OCI-M1 (cell line): ENCODE measurements at regions not wholly inside any gene's neighbourhood (a gene's known extent, or its start where the extent isn't known, plus 50 kb on each side); places are given as distances from the start of the nearest gene placed in this dataset.
A peak's percentile ranks its signal among the peaks of the same experiment; 100 is the strongest.

Experiments used
- DNase-seq: peaks from one replicate; lab custom pipeline; 2025; lab: John Stamatoyannopoulos, UW

DNA sequence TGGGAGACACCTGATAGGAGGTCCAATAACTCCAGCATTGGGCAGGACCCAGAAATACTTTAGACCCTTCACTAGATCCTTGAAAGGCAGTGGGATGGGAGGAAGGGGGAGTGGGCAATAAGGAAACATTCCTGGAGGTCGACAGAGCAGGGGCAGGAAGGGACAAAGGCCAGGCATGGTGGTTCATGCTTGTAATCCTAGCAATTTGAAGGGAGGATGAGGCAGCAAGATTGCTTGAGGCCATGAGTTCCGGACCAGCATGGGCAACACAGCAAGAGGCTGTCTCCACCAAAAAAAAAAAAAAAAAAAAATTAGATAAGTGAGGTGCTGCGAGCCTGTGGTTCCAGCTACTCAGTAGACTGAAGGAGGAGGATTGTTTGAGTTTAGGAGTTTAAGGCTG lies 134.9 kb downstream of the JCAD start:
- no peak for DNase-seq

DNA sequence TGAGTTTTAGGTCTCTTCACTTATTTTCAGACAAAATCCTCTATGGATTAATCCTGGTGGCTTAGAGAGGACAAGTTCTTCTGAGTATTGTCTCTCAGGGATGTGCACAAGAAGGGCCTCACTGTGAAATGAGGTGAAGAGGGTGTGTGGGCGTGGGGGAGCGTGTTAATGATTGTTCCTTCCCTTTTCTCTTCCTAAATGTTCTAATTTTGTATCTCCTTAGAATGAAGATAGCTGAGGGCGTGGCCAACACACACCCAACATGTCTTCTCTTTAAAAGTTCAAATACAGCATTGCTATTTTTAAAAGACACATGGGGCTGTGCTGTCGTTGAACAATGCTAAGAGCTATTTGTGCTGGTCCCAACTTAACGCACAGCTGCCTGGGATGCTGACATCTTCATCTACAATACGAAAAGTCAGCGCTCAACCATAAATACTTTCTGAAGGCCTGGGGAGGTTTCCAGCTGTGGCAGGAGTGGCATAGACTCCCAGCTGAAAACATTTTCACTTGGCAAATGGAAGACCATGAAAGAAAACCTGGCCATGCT lies 135.9 kb downstream of the JCAD start:
- no peak for DNase-seq

DNA sequence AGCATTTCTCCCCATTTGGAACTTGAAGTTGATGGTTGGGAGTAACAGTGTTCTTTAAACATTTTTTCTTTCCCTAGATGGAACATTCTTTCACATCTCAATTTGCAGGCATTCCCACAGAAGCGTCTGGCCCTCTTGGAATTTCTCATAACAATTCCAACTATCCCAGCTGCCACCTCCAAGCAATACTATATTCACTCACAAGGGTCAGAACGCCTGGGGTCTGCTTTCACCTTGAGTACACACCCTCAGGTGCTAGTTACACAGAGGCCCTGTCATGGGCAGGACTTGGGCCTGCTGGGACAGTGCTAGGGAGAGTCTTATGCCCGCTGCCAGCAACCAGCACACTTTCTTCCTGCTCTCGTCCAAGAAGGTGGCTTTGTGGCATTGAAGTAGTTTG lies 136.5 kb downstream of the JCAD start:
- DNase-seq = no peak

DNA sequence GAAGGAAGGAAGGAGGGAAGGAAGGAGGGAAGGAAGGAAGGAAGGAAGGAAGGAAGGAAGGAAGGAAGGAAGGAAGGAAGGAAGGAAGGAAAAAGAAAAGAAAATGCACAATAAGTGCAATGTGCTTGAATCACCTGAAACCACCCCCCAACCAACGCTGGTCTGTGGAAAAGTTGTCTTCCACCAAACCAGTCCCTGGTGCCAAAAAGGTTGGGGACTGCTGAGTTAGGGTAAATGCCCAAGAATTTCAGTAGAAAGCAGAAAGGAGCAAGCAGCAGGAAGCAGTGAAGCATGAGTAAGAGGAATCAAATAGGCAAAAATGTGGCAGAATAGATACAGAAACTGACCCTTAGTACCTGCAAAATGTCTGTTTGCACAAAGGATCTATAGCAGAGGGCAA lies 137.2 kb downstream of the JCAD start:
- DNase-seq = no peak

DNA sequence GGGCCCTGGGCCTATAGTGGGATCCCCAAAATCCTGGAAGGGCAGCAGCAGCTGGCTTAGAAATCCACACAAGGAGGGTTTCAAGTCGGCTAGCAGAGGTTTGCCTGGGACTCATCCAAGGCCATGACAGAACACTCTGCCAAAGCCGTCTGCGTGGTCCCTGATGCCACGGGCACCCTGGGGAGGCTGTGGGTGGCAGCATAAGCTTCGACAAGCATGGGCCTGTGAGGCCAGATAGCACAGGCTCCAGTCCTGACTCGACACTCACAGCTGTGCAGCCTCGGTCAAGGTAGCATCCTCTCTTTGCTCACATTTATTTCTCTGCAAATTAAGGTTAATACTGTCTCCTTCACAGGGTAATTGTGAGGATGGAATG lies 138.3 kb downstream of the JCAD start:
- no peak for DNase-seq

DNA sequence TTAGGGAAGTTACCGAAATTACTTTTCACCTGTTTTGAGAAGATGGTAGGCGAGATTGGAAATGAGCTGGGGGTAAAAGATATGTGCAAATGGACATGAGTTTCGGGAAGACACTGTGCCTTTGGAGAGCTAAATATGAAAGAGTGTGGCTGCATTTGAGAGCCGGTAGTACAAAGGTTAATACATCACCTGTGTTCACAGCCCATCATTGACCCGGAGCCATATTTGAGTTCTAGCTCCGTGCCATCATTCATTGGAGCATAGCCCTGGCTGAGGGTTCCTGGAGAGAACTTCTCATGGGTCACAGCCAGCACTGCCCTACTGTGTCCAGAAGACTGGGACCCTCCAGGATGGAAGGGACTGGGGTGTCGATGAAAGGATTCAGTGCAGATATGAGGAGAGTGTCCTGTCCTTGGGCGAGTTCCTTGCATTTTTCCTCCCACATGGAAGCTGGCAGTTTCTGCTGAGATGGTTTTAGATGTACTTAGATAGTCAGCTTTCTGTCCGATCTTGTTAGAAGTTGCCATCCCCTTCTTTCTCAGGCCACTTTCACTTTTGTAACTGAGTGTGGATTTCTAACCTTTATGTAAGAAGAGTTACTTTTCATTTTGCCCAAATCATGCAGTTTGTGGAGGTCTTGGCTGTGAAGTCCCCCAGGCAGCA lies 138.8 kb downstream of the JCAD start:
- DNase-seq = no peak

DNA sequence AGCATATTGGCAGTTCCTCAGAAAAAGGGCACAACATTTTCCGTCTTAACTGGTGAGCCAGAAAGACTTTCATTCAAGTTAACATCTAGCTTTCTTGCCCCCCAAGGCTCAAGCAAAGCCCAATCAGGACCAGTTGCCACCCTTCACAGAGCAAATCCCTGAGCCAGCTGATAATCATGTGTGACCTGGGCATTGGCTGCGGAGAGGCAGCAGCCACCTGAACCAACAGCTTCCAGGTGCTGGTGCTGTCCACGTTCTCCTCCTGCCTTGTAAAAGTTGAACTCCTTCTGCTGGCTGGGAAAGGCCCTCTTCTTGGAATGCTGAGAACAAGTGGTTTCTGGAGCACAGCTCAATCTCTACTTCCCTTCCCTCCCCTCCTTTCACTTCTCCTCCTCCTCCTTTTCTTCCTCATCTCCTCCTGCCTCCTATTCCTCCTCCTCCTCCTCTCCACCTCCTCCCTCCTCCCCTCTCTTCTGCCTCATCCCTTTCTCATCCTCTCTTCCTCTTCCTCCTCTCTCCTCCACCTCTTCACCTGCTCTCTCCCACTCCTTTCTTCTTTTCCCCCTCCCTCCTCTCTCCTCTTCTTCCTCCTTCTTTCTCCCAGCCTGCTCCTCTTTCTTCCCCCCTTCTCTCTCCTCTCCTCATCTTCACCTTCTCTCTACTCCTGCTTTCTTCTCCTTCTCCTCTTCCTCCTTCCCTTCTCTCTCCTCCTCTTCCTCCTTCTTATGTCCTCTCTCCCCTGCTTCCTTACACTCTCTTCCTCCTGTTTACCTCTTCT lies 140.6 kb downstream of the JCAD start:
- DNase-seq = no peak

DNA sequence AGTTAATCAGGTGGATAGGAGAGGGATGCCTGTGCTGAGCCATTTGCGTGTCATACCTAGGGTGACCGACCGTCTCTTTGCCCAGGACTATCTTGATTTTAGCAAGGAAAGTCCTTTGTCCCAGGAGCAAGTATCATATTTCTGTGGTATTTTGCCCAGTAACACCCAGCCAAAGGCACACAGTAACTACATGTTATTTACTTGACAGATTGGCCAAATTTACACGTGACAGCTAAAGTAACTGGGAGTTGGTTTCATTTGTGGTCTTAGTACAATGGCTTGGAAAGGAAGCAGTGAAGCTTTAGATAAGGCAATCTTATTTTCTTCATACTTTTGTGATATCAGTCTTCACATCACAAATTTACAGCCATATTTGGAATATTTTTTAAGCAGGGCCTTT lies 142.1 kb downstream of the JCAD start:
- peak; percentile 28 for DNase-seq

DNA sequence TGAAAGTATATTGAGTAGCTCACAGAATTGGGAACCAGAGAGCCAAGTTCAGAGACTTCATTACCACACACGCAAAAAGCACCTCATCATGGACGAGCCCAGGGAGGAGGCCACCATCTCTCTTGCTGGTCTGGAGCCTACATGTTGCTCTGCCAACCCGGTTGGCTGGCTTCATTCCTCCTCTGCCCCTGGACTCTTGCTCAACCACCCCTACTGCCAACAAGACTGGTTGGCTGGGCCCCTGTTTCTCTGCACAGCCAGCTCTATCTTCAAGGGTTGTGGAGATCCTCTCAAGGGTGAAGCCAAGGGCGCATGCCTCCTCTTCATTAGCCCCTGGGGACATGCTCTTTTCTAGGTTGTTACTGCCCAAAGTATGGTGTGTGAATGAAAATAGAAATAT lies 142.7 kb downstream of the JCAD start:
- DNase-seq = no peak

DNA sequence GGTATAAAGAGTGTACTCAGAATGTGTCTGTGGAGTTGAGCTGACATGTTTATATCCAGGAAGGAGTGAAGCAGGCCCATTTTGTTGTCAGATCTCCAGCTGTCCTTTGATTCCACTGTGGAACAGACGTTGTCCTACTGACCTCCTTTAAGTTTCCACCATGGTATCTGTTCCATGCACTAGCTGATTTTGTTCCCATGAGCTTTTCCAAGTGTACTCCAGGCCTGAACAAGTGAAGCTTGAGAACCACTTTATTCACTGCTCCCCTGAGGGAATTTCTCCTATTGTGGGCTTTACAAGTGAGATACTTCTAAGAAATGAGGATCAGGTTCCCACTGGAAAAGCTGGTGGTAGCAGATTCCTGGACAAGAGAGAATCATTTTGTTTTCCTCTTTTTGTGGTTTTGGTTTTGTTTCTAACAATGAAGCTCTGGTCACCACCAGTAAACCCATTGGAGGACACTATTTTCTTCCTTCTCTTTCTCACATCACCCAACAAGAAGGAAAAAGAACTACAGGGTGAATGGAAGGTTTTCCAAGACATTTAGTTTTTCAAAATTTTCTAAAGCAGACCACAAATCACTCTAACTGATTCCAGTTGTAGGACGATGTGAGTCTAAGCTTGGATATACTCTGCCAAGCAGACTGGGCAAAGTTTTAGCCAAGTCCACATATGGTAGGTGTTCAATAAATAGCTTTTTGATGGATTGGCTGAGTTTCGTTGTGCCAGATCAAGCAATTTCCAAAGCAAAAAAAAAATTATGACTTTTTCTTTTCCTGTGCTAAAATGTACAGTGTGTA lies 144.2 kb downstream of the JCAD start:
- no peak for DNase-seq

DNA sequence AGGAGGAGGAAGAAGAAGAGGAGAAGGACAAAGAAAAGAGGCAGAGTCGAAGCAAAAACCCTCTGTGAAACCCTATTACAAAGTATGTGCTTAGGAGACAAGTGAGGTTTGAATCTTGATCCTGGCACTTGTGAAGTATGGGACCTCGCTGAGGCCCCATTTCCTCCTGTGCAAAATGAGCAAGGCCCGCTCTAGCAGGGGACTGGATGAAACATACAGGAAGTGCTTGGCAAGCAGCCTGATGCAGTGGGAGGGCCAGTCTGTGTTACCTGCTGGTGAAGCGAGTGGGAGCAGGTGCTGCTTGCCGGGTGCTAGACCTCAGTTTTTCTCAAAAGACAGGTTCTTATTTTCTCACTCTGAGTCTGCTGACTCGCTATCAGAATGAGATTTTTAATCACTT lies 150.4 kb downstream of the JCAD start:
- DNase-seq = no peak

DNA sequence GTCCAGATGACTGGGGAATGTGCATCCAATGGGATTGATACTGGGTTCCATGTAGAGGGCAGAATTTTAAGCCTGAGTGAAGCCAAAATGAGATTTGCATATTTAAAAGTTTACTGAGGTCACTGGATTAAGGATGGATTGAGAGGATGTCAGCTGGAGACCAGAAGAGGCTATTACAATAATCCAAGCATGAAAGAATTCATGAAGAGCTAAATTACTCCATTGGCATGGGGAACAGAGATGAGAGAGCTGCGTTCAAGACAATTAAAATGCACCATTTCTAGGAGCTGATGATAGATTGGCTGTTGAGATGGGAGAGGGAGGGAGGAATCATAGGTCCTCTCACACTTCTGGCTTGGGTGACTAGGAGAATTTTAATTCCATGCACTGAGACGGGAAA lies 158.5 kb downstream of the JCAD start:
- no peak for DNase-seq

DNA sequence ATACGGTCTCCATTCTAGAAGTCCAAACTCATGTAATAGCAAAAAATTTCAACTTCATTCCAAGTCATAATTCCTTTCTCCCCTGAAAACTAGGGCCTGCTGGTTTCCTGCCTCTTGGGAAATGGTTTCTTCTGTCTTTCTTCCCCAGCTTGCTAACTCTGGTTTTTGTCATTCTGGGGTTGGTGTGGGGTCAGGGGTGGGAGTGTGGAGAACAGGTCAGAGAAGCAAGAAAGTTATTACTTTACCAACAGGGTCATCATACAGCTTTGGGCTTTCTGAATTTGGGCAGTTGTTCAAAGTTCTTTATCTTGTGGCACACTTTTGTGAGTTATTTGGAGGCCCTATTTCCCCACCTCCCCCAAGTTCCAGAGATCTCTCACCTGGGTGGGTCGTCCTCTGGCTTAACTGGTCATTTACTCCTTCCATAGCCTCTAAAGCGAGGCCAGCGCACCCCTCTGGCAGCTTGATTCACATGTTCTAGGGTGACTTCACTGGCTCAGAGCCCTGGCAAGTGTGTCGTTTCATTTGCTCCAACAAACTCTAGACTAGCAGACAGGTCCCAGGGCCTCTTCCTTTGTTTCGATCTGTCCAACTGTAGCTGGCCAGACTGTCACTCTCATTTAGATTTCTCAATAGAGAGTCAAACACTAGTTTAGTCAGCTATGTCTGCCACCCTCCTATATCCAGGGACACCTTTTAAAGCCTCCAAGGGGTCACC lies 161.2 kb downstream of the JCAD start:
- DNase-seq = no peak

DNA sequence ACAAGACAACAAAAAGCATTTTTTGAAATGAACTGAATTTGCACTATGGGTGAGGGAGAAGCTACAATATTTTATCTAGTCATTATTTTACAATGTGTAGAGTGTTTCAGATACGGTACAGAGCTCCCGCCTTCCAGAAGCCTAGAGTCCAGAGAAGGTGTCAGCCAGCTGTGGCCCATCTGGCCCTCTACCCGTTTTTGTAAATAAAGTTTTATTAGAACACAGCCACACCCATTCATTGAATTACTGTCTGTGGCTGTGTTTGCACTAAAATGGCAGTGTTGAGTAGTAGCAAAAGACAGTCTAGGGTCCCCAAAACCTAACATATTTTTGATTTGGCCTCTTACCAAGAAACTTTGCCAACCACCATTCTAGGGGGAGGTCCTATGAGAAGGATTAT lies 162.0 kb downstream of the JCAD start:
- DNase-seq = no peak

DNA sequence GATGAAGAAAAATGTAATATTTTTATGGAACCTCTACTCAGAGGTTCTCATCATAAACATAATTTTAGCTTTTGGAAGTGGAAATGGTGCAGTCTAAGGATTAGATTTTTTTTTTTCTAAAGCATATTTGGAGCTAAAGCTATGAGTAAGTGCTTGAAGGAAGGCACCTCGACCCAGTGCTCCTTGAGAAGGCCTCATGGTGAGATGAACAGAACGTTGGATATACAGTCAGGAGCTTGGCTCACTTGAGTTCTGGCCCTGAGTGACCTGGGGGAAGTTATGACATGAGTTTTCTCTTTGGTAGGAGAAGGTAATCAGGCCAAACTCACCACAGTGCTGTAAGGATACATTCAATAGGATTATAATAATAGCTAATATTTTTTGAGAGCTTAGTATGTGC lies 163.3 kb downstream of the JCAD start:
- DNase-seq = no peak

DNA sequence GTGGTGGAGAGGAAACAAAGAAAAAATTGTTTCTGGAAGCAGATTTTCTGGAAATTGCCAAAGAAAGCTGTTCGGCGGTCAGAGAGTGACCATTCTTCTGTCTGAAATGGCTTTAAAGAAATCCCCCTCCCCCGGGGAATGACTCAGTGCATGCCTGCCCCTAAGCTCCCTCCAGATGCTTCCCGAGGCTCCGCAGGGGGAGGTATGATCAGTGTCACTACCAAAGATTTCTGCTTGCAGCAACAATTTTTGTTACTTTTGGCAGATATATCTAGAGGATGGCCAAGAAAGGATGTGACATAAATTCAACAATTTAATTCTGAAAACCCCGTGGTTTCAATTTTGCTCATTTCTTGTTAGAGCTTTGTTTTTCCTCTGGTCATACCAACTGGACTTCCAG lies 163.9 kb downstream of the JCAD start:
- no peak for DNase-seq

DNA sequence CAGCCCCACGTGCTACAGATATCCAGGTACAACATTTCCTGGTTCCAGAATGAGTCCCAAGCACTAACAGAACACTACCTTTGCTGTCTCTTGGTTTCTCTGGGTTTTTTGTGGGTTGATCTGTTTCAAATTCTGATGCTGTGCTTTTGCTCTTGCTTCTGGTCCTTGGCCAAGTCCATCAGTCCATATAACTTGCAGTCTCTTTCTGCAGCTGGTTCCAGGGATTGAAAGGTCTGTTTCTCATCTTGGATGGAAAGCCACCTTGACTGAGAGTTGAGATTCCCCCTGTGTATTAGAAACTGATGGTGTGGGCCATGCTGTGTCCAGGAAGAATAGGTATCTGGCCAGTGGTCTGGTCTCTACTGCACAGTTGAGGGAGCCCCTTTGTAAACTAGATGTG lies 171.1 kb downstream of the JCAD start:
- DNase-seq = no peak

DNA sequence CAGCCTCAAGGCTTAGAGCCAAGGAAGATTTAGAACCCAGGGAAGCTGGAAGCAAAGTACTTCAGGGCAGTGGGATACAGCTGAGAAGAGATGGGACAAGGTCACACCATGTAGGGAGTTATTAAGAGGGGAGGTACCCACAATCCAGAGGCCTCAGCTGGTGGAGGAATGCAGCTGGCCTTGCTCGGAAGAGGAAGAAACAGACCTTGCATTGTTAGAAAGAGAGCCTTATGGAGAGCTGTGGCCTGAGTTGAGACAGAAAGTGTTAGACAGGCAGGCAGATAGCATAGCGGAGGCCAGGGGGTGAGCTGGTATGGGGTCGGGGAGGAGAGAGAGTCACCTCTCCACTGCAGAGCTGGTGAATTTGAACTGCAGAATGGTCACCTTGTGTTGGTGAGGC lies 173.1 kb downstream of the JCAD start:
- no peak for DNase-seq

DNA sequence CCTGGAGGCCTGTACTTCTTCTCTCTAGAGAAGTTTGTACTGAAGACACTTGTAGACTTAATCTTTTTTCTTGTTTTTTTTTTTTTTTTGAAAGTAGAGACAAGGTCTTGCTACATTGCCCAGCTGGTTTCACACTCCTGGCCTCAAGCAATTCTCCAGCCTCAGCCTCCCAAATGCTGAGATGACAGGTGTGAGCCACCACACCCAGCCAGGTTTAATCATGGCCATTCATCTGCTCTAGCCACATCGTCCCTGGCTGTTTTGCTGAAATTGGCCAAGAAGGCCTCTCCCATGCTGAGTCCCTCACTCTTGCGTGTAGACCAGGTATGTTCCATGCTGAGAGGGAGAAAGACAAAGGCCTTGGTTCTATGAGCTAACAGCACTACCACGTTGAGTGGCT lies 176.2 kb downstream of the JCAD start:
- DNase-seq = no peak

DNA sequence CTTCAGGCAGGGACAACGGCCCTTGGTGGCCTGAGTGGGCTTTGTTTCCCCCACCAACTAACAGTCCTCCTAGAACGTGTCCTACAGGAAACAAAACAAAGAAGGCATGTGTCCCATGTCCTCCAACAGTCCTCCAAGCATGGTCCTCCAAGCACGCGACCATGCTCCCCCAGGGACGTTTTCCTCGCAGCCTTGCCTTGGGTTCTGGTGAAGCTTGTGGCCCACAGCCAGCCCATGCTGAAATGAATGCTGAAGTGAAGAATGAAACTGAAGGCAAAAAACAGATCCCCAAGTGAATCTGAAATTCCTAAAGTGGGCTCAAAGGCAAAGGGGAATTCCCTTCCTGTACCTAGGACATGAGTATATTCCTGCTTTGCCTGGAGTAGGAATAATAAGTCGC lies 176.6 kb downstream of the JCAD start:
- DNase-seq = no peak

DNA sequence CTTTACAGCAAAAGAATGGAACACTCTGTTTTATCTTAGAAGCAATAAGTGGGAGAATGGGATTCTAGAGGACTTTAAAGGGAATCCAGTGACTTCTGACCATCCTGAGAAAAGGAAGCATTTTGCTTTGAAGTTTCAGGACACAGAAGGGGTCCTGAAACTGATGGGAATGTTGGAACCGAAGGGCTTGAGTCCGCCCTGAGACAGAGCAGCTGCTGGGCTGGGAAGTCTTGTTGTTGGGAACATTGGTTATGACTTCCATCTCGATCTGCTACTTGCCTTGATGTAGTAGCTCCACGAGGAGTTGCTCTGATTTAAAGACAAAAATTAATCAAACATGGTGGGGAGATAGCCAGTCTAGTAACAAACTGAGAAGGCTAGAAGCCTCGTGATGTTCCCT lies 177.6 kb downstream of the JCAD start:
- no peak for DNase-seq

DNA sequence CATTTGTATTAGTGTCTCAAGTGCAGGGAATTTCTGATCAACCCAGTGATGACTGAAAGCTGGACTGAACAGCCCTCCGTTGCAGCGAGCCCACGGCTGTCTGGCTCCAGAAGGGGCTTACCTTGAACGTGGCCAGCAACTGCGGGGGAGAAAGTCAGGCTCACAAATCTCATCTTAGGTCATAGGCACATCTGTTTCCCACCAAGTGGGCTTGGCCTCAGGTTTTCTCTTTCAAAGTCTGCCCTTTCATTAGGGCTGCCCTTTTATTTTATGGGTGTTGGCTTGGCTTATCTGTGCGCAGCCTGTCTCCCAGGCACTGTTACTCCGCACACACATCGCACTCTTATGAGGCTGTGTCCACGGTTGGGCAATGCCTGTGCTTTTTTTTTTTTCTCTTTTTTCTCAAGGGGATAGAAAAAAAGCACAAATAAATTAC lies 178.0 kb downstream of the JCAD start:
- no peak for DNase-seq
